T47D (cell line): ENCODE measurements at regions not wholly inside any gene's neighbourhood (a gene's known extent, or its start where the extent isn't known, plus 50 kb on each side); places are given as distances from the start of the nearest gene placed in this dataset.

Source experiments
- DNase-seq, 2 experiments: peaks; one replicate each; pipeline versions ENCODE4 v3.0.0 to v3.0.0-alpha.2; 2011 to 2012; ENCODE audit warnings: low read depth in 1 of 2, low spot score in 1 of 2
- JUND ChIP-seq: IDR thresholded peaks from 2 replicates; pipeline ENCODE4 v1.6.1; 2012; ENCODE audit warnings: low read depth
- in situ Hi-C: cut with HindIII; loops from 2 replicates; pipeline ENCODE4 v1.10.0; 2016; ENCODE audit warnings: low sequenced_read_pairs, low pct_unique_long_range_greater_than_20kb

GRCh38 chr2:18454692-18455235, 105.7 kb downstream of the RDH14 start:
- no peak for DNase-seq
- in situ Hi-C loops, result no loop called here
- TF ChIP-seq JUND, result no peak

- in situ Hi-C loops, result no loop called here
- DNase-seq, result no peak
- TF ChIP-seq JUND, result no peak
These were observed 113.7 kb downstream of the RDH14 start for GRCh38 chr2:18446715-18447114.

GRCh38 chr2:18445433-18446320, 114.8 kb downstream of the RDH14 start:
- TF ChIP-seq JUND, result no peak
- in situ Hi-C loops, result no loop called here
- no peak for DNase-seq

- in situ Hi-C loops, result no loop called here
- no peak for DNase-seq
- no peak for TF ChIP-seq JUND
These were observed 115.6 kb downstream of the RDH14 start for GRCh38 chr2:18444806-18445205.

DNA sequence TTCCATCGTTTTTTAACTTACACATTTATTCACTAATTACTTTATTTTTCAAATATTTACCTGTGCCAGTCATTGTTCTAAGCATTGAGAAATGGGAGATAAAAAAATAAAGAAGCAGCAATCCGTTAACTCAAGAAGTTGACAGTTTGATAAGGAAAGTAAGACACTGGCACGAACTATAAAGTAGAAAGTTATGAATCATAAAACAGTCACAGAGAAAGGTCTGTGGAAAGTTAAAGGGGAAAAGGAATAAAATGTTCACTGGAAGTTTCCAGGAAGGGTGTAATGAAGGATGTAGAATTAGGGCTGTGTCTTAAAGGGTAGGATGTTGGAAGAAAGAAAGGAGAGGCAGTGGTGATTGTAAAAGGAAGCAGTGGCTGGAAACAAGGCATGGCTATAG, 118.9 kb downstream of the RDH14 start:
- in situ Hi-C loops, result no loop called here
- TF ChIP-seq JUND, result no peak
- no peak for DNase-seq

DNA sequence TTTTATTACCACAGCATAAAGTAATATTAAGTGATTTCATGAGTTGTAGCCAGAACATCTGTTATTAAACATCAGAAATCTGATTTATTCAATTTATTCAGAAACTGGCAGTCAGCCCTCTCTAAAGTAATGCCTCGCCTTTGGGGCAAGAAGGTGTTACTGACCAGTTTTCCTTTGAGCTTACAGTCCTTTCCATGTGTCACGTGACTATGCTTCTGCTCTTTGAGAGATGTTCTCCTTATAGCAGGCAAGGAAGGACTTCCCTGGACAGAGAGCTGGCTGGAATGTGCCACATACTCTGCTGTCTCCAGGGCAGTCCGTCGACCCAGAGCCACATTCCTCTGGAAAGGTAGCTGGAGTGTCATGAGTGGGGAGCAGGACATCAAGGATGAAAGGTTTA, 119.7 kb downstream of the RDH14 start:
- no peak for TF ChIP-seq JUND
- in situ Hi-C loops, result no loop called here
- DNase-seq, result no peak

DNA sequence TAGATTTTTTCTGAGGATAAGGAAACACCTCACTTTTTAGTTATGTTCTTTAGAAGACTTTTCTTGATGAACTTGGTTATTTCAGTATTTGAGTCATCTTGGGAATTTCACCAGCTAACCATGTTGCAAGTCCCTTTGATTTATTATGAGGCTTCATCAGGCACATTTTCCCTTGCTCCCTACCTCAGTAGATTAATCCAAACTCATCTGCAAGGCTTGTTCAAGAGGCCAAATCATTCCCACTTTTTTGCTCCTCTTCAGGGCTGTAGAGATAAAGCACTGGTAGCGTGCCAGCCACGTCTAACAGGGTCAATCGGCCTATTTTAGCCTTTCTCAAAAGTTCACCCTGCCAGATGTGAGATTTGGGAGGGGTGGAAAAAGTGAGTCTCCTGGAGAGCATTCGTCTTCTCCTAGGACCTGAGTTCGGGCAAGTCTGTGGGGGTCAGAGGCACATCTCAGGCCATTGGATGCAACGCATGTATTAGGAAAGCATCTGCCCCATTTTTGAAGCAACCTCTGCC, 120.3 kb downstream of the RDH14 start:
- in situ Hi-C loops, result no loop called here

DNA sequence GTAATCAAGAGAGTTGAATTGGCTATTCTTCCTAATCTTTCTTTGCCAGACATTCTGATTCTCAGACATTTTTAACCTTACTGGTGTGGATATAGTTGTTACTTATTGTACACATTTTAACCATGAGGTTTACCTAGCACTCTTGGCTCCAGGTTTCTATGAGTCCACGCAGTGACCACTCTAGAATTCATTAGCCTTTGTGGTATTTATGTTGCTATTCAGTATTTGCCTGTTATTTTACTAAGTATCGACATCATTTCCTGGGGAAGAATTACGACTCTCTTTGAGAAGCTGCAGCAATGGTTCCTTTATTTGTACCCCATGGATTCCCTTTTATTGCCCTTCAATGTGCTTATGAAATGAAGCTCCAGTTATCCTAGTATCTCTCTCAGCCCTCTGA, 120.7 kb downstream of the RDH14 start:
- in situ Hi-C loops, result no loop called here
- no peak for DNase-seq
- TF ChIP-seq JUND, result no peak

More for the DNA sequence above, 120.3 kb downstream of the RDH14 start:
- no peak for TF ChIP-seq JUND
- DNase-seq, result no peak

DNA sequence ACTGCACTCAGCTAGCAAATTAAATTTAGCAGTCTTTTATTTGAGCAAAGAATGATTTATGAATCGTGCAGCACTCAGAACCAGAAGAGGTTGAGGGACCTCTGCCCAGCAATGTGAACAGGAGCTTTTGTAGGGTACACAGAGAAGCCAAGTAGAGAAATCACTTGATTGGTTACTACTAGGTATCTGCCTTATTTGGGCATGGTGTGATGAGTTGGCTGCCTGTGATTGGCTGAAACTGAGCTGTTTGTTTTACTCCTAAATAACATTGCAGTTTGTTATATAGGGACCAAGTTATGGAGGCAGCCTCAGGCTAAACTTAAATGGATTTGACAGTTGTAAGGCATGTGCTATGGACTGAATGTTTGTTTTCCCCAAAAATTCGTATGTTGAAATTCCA, 122.5 kb downstream of the RDH14 start:
- no peak for TF ChIP-seq JUND
- peak in 1 of 2 experiments; percentile 5 for DNase-seq
- in situ Hi-C loops, result no loop called here

DNA sequence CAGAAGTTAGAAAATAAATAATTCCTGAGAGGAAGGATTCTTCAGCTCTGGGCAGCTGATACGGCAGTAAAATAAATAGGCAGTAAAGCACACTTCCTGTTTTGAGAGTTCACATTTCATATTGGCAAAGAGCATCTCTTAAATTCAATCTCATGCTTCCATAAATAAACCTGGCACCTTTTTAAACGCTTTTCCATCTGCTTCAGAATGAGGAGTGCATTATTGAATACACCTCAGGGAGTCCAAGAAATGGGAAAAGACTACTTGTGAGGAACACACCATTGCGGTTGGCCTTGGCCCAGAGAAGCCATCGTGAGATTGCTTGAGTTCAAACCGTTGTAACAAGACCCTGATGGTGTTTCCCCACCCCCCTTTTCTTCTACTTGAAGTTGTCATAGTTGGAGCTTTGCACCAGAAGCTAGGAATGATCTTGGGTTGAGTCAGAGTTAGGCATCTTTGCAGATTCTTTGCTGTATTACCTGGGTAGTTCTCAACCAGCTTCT, 123.9 kb downstream of the RDH14 start:
- DNase-seq, result no peak
- in situ Hi-C loops, result no loop called here
- TF ChIP-seq JUND, result no peak

DNA sequence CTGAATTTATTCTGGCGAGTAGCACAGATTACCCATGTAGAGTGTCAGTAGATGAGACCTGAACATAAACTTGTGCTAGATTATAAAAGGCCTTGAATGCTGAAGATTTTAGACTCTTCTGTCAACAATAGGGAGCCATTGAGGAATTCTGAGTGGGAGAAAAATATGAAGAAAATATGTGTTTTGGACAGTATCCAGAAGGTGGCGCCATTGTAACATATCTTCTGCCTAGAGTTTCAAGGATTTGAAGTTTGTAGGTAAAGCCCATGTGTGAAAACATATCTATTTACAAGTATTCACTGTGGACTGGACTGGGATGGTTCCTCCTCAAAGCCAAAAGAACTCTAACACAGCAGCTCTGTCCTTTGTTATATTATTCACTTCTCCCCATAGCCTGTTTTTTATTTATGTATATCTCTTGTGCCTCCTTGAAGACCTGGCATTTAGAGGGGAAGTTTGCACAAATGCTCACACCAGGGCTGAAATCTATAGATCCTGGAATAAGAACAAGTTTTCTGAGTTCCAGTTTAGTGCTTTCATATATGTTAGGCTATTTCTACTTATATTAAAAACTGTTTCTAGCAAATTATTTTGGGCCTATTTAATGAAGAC, 124.9 kb downstream of the RDH14 start:
- peak in 1 of 2 experiments; percentile 64 for DNase-seq
- TF ChIP-seq JUND, result no peak
- in situ Hi-C loops, result no loop called here

GRCh38 chr2:18433872-18434271, 126.6 kb downstream of the RDH14 start:
- no peak for TF ChIP-seq JUND
- in situ Hi-C loops, result no loop called here
- no peak for DNase-seq

DNA sequence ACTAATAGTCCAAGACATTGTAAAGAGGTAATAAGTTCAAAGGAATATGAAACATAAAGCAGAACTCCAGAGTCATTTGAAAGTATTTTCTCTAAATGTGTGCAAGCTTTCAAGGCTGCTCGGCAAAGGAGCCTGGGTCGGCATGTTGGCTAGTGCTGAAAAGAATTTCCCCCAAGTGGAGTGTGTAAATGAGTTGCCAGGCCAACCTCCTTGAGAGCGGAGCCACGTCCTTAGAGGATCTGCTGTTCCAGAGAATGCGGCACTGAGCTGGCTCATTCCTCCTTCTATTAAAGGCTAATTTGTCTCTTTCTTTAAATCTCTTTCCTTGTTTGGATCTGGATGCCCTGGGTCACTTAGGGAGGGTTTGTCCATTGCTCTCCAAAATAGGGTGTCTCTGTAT, 127.5 kb downstream of the RDH14 start:
- in situ Hi-C loops, result no loop called here
- no peak for DNase-seq
- no peak for TF ChIP-seq JUND
